H9 (cell line): ENCODE measurements at regions not wholly inside any gene's neighbourhood (a gene's known extent, or its start where the extent isn't known, plus 50 kb on each side); places are given as distances from the start of the nearest gene placed in this dataset.

Experiments
- DNase-seq: peaks from one replicate; pipeline ENCODE4 v3.0.0-alpha.2; 2017
- H2AFZ ChIP-seq: one replicate; pipeline ENCODE4 v1.6.1; 2013; ENCODE audit warnings: mild to moderate bottlenecking, low read length, control low read depth, moderate library complexity
- H2AK5ac ChIP-seq: 2 replicates; pipeline ENCODE4 v1.6.1; 2013; ENCODE audit warnings: low read length, control low read depth, mixed read lengths; ENCODE audit not compliant: insufficient read length
- H2BK120ac ChIP-seq: one replicate; pipeline ENCODE4 v1.6.1; 2013; ENCODE audit warnings: low read depth, mild to moderate bottlenecking, low read length, control low read depth, inconsistent platforms; ENCODE audit not compliant: poor library complexity, severe bottlenecking
- H2BK12ac ChIP-seq: 2 replicates; pipeline ENCODE4 v1.6.1; 2013; ENCODE audit warnings: low read length, control low read depth, mixed read lengths, low read depth; ENCODE audit not compliant: insufficient read length
- H2BK15ac ChIP-seq: 2 replicates; pipeline ENCODE4 v1.6.1; 2013; ENCODE audit warnings: low read depth, low read length, control low read depth
- H2BK20ac ChIP-seq: one replicate; pipeline ENCODE4 v1.6.1; 2013; ENCODE audit warnings: low read depth, mild to moderate bottlenecking, low read length, control low read depth, inconsistent platforms; ENCODE audit not compliant: poor library complexity, severe bottlenecking
- H2BK5ac ChIP-seq: 2 replicates; pipeline ENCODE4 v1.6.1; 2013; ENCODE audit warnings: low read length, control low read depth, mixed read lengths; ENCODE audit not compliant: insufficient read length
- H3K14ac ChIP-seq: 2 replicates; pipeline ENCODE4 v1.6.1; 2013; ENCODE audit warnings: low read length, control low read depth; ENCODE audit not compliant: insufficient read depth
- H3K18ac ChIP-seq: 2 replicates; pipeline ENCODE4 v1.6.1; 2013; ENCODE audit warnings: low read depth, mild to moderate bottlenecking, mixed read lengths, low read length, control low read depth; ENCODE audit not compliant: insufficient read length
- H3K23ac ChIP-seq: 2 replicates; pipeline ENCODE4 v1.6.1; 2013; ENCODE audit warnings: low read length, control low read depth, mixed read lengths, low read depth; ENCODE audit not compliant: insufficient read length
- H3K23me2 ChIP-seq: 2 replicates; pipeline ENCODE4 v1.6.1; 2013; ENCODE audit warnings: low read depth, mild to moderate bottlenecking, mixed read lengths, low read length, control low read depth; ENCODE audit not compliant: insufficient read length, poor library complexity, severe bottlenecking
- H3K27ac ChIP-seq: 2 replicates; pipeline ENCODE4 v1.5.1; 2013; ENCODE audit warnings: low read length, control low read depth, mixed read lengths, low read depth; ENCODE audit not compliant: insufficient read length
- H3K27me3 ChIP-seq: 2 replicates; pipeline ENCODE4 v1.6.1; 2013; ENCODE audit warnings: low read length, control low read depth, inconsistent platforms; ENCODE audit not compliant: insufficient read depth
- H3K4ac ChIP-seq: 2 replicates; pipeline ENCODE4 v1.6.1; 2013; ENCODE audit warnings: low read depth, mild to moderate bottlenecking, control low read depth, inconsistent platforms, low read length, moderate library complexity
- H3K4me1 ChIP-seq: 2 replicates; pipeline ENCODE4 v1.6.1; 2013; ENCODE audit warnings: low read length, control low read depth, inconsistent platforms; ENCODE audit not compliant: insufficient read depth
- H3K4me2 ChIP-seq: 2 replicates; pipeline ENCODE4 v1.6.1; 2013; ENCODE audit warnings: low read length, control low read depth, mixed read lengths; ENCODE audit not compliant: insufficient read length, insufficient read depth
- H3K56ac ChIP-seq: 2 replicates; pipeline ENCODE4 v1.6.1; 2013; ENCODE audit warnings: low read depth, mild to moderate bottlenecking, mixed read lengths, low read length, control low read depth; ENCODE audit not compliant: insufficient read length
- H3K79me1 ChIP-seq: 2 replicates; pipeline ENCODE4 v1.6.1; 2013; ENCODE audit warnings: low read depth, mild to moderate bottlenecking, moderate library complexity, low read length, control low read depth, inconsistent platforms; ENCODE audit not compliant: insufficient read depth, poor library complexity, severe bottlenecking
- H3K79me2 ChIP-seq: 2 replicates; pipeline ENCODE4 v1.6.1; 2013; ENCODE audit warnings: low read length, control low read depth, inconsistent platforms; ENCODE audit not compliant: insufficient read depth
- H3K9ac ChIP-seq: 2 replicates; pipeline ENCODE4 v1.6.1; 2013; ENCODE audit warnings: low read length, control low read depth, mixed read lengths; ENCODE audit not compliant: insufficient read length; ENCODE audit errors: extremely low read depth
- H3K9me3 ChIP-seq: one replicate; pipeline ENCODE4 v1.6.1; 2013; ENCODE audit warnings: low read depth, low read length, inconsistent platforms; ENCODE audit not compliant: control insufficient read depth
- H3T11ph ChIP-seq: one replicate; pipeline ENCODE4 v1.6.1; 2013; ENCODE audit warnings: mild to moderate bottlenecking, low read length, control low read depth, inconsistent platforms
- H4K20me1 ChIP-seq: one replicate; pipeline ENCODE4 v1.6.1; 2013; ENCODE audit not compliant: control insufficient read depth, insufficient read length, insufficient read depth
- H4K5ac ChIP-seq: 2 replicates; pipeline ENCODE4 v1.6.1; 2013; ENCODE audit warnings: low read depth, mild to moderate bottlenecking, mixed read lengths, low read length, control low read depth; ENCODE audit not compliant: insufficient read length
- H4K8ac ChIP-seq: replicated peaks from 2 replicates; pipeline ENCODE4 v1.6.1; 2013; ENCODE audit warnings: low read length, control low read depth, mixed read lengths, low read depth; ENCODE audit not compliant: insufficient read length
- H4K91ac ChIP-seq: 2 replicates; pipeline ENCODE4 v1.6.1; 2013; ENCODE audit warnings: low read depth, mild to moderate bottlenecking, moderate library complexity, mixed read lengths, low read length, control low read depth; ENCODE audit not compliant: insufficient read length
- H3K27ac Mint-ChIP-seq, 3 experiments: 2 replicates in 2 of 3; 3 replicates in 1 of 3; pipeline ENCODE4 v1.8.0; 2020 to 2021; ENCODE audit warnings: mixed read lengths in 3 of 3, mild to moderate bottlenecking in 1 of 3, moderate library complexity in 1 of 3
- H3K27me3 Mint-ChIP-seq: 2 replicates; pipeline ENCODE4 v1.8.0; 2021; ENCODE audit warnings: low read depth, mild to moderate bottlenecking, moderate library complexity, mixed read lengths
- H3K36me3 Mint-ChIP-seq, 3 experiments: 2 replicates in 2 of 3; 3 replicates in 1 of 3; pipeline ENCODE4 v1.8.0; 2020 to 2021; ENCODE audit warnings: low read depth in 3 of 3, mixed read lengths in 3 of 3; ENCODE audit not compliant: insufficient read depth in 1 of 3
- H3K4me1 Mint-ChIP-seq, 2 experiments: 2 replicates each; pipeline ENCODE4 v1.8.0; 2020; ENCODE audit warnings: mixed read lengths in 2 of 2
- H3K4me3 Mint-ChIP-seq, 2 experiments: 2 replicates in 1 of 2; 3 replicates in 1 of 2; pipeline ENCODE4 v1.8.0; 2020 to 2021; ENCODE audit warnings: mild to moderate bottlenecking in 2 of 2, mixed read lengths in 2 of 2, moderate library complexity in 1 of 2
- H3K9me3 Mint-ChIP-seq, 2 experiments: 2 replicates in 1 of 2; 3 replicates in 1 of 2; pipeline ENCODE4 v1.8.0; 2020; ENCODE audit warnings: mild to moderate bottlenecking in 2 of 2, mixed read lengths in 2 of 2, moderate library complexity in 1 of 2
- CTCF ChIP-seq: fragments of 200-600 bp; sonication (generic); conservative IDR thresholded peaks from 3 replicates; pipeline ENCODE4 v1.8.0; 2021; ENCODE audit warnings: antibody characterized with exemption, mild to moderate bottlenecking
- WGBS: extraction: QIAGEN DNeasy Blood & Tissue Kit; methylation state at CpG from one replicate; pipeline ENCODE4 v1.1.7; 2013; ENCODE audit warnings: missing lambda C conversion rate, low lambda C conversion rate, mixed read lengths; ENCODE audit not compliant: insufficient read length; ENCODE audit errors: extremely low coverage; 5-methylcytosine and 5-hydroxymethylcytosine counted together

- Histone ChIP-seq H3K4me2 (no peak overlapping the region), H3K9ac (no peak overlapping the region), H3T11ph (no peak overlapping the region), H3K4ac (no peak overlapping the region), H4K91ac (no peak overlapping the region), H3K27me3 (no peaks in the 10 kb centered on the region), H3K27ac (no peak overlapping the region), H3K4me1 (no peaks in the 10 kb centered on the region), H2BK15ac (no peak overlapping the region), H2AK5ac (no peak overlapping the region), H3K79me1 (no peaks in the 10 kb centered on the region), H3K56ac (no peak overlapping the region), H4K8ac (no peak overlapping the region), H3K79me2 (no peaks in the 10 kb centered on the region), H3K23me2 (no peaks in the 10 kb centered on the region), H3K18ac (no peak overlapping the region), H2BK120ac (no peak overlapping the region), H3K9me3 (no peaks in the 10 kb centered on the region), H3K23ac (no peak overlapping the region), H2BK12ac (no peak overlapping the region), H4K20me1 (no peaks in the 10 kb centered on the region), H3K14ac (no peak overlapping the region), H2BK5ac (no peak overlapping the region), H2AFZ (no peak overlapping the region), H4K5ac (no peak overlapping the region), H2BK20ac (no peak overlapping the region)
- no peak overlapping the region for H3K4me3 Mint-ChIP-seq
- no peak overlapping the region for H3K27ac Mint-ChIP-seq
- DNase-seq: no peak
- no peak for TF ChIP-seq CTCF
- no CpG with 5 or more reads among the region's 2 CpGs for WGBS
- peaks cover 5 to 14% of the 10 kb centered on the region in 2 experiments; a peak in 4 of 5 replicates for H3K9me3 Mint-ChIP-seq
- no peaks in the 10 kb centered on the region for H3K27me3 Mint-ChIP-seq
- H3K36me3 Mint-ChIP-seq: peaks cover 0 to 6% (median 5%) of the 10 kb centered on the region in 3 experiments; a peak in 3 of 7 replicates
- H3K4me1 Mint-ChIP-seq: no peaks in the 10 kb centered on the region
Observed at GRCh38 chr4:171087089-171087488, 726.1 kb upstream of the GALNTL6 start.
